GM12873 (cell line): ENCODE measurements at regions not wholly inside any gene's neighbourhood (a gene's known extent, or its start where the extent isn't known, plus 50 kb on each side); places are given as distances from the start of the nearest gene placed in this dataset.

Experiments
- CTCF ChIP-seq: IDR thresholded peaks from 2 replicates; pipeline ENCODE4 v1.5.1; 2012; ENCODE audit warnings: low read depth, mild to moderate bottlenecking, moderate library complexity, low read length, control low read depth; ENCODE audit not compliant: insufficient read depth; ENCODE audit errors: missing control alignments

GRCh38 chr2:226410247-226410835, 389.3 kb downstream of the IRS1 start:
- TF ChIP-seq CTCF = no peak

GRCh38 chr2:226409134-226409533, 390.5 kb downstream of the IRS1 start:
- no peak for TF ChIP-seq CTCF

GRCh38 chr2:226408141-226408540, 391.5 kb downstream of the IRS1 start:
- no peak for TF ChIP-seq CTCF

- TF ChIP-seq CTCF = no peak
Observed at GRCh38 chr2:226407135-226407534, 392.5 kb downstream of the IRS1 start.

- no peak for TF ChIP-seq CTCF
Observed at GRCh38 chr2:226405465-226405864, 394.2 kb downstream of the IRS1 start.

GRCh38 chr2:226403369-226403768, 396.3 kb downstream of the IRS1 start:
- no peak for TF ChIP-seq CTCF

GRCh38 chr2:226399006-226399405, 400.6 kb downstream of the IRS1 start:
- TF ChIP-seq CTCF = no peak
